ENCODE measurements at regions not wholly inside any gene's neighbourhood (a gene's known extent, or its start where the extent isn't known, plus 50 kb on each side); places are given as distances from the start of the nearest gene placed in this dataset.

DNA sequence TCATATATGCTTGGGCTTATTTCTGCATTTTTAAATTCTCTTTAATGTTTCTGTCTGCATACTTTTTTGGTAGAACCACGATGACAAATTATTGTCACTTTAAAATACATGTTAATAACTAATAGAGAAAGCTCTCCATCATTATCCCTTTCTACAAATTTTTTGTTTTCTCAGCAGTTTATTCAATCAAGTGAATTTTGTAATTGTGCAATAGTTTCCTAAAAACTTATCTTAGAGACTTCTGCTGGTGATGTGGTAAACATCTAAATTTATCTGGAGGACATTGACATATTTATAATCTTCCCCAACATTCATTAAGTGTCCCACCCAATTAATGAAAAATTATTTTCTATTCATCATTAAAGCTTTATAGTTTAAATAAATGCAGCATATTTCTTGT, 215.3 kb downstream of the MEX3B start:
- TF ChIP-seq JUN (IDR thresholded peaks at IDR 0.05): no peak
- TF ChIP-seq, protein P1, sequence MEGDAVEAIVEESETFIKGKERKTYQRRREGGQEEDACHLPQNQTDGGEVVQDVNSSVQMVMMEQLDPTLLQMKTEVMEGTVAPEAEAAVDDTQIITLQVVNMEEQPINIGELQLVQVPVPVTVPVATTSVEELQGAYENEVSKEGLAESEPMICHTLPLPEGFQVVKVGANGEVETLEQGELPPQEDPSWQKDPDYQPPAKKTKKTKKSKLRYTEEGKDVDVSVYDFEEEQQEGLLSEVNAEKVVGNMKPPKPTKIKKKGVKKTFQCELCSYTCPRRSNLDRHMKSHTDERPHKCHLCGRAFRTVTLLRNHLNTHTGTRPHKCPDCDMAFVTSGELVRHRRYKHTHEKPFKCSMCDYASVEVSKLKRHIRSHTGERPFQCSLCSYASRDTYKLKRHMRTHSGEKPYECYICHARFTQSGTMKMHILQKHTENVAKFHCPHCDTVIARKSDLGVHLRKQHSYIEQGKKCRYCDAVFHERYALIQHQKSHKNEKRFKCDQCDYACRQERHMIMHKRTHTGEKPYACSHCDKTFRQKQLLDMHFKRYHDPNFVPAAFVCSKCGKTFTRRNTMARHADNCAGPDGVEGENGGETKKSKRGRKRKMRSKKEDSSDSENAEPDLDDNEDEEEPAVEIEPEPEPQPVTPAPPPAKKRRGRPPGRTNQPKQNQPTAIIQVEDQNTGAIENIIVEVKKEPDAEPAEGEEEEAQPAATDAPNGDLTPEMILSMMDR (IDR thresholded peaks at IDR 0.05): no peak
- no peak for TF ChIP-seq POLR2A (IDR thresholded peaks at IDR 0.05; ENCODE audit: low read length)
- no peak for TF ChIP-seq CEBPB (IDR thresholded peaks at IDR 0.05)
- no peak for TF ChIP-seq RFX5 (IDR thresholded peaks at IDR 0.05)
- no peak for TF ChIP-seq RAD21 (conservative IDR thresholded peaks at IDR 0.05 in 1 of 2, IDR thresholded peaks at IDR 0.05 in 1 of 2)
- TF ChIP-seq CHD2 (IDR thresholded peaks at IDR 0.05; ENCODE audit: low read length, partially characterized antibody): no peak
- TF ChIP-seq HOXA7 (CRISPR knock-in tag; IDR thresholded peaks at IDR 0.05): no peak
- no peak for TF ChIP-seq NFE2L2 (conservative IDR thresholded peaks at IDR 0.05; ENCODE audit: low read length)
- no peak for TF ChIP-seq MYC (IDR thresholded peaks at IDR 0.05; ENCODE audit: borderline replicate concordance, low read length)
- TF ChIP-seq, protein P2, sequence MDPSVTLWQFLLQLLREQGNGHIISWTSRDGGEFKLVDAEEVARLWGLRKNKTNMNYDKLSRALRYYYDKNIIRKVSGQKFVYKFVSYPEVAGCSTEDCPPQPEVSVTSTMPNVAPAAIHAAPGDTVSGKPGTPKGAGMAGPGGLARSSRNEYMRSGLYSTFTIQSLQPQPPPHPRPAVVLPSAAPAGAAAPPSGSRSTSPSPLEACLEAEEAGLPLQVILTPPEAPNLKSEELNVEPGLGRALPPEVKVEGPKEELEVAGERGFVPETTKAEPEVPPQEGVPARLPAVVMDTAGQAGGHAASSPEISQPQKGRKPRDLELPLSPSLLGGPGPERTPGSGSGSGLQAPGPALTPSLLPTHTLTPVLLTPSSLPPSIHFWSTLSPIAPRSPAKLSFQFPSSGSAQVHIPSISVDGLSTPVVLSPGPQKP (IDR thresholded peaks at IDR 0.05; ENCODE audit: low read depth, low read length): no peak
- TF ChIP-seq EP300 (IDR thresholded peaks at IDR 0.05): no peak

Measured in A549 (cell line).